HG03064 (cell line): ENCODE measurements at regions not wholly inside any gene's neighbourhood (a gene's known extent, or its start where the extent isn't known, plus 50 kb on each side); places are given as distances from the start of the nearest gene placed in this dataset.
"Not testable (repeated sequence)": the region's sequence is repeated elsewhere in the genome, so short reads cannot be mapped to it uniquely, and the experiment has no call there.

ENCODE experiments used
- ATAC-seq: cut with Tn5 transposase; IDR thresholded peaks from one replicate; pipeline ENCODE4 v1.9.1; 2021; ENCODE audit warnings: low read depth; ENCODE audit not compliant: unreplicated experiment

DNA sequence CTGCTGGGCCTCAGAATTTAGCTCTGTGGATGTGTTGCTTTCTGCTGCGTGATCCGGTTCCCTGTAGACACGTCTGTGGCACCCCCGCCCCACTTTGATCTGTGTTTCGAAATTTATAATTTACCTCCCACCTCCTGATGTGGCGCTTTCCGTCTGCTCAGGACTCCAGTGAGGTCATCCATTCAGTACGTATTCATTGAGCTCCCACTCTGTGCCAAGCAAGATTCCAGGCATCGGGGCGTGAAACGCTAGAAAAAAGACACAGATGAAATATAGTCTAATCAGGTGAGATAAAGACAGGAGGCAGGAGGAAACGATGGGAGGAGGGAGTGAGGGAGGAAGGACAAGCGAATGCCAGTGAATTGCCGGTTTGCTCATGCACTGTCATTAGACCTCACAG lies 431.9 kb upstream of the SULF2 start:
- no peak for ATAC-seq

DNA sequence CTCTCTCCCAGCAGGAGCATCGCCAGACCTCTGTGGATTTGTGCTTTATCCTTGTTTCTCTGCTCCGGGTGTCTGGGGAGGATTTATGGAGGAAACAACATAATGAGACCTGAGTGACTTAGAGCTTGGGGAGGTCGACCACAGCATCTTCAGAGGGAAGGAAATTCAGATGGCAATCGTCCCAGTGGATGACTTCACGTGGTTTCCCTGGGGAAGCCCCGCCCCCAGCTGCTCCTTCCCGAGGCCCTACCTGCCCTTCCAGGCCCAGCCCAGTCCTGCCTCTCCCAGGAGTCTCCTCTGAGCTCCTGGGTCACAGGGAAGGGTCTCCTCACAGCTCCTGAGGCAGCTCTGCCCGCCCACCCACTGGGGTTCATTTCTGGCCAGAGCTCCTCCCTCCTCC lies 430.3 kb upstream of the SULF2 start:
- no peak for ATAC-seq

DNA sequence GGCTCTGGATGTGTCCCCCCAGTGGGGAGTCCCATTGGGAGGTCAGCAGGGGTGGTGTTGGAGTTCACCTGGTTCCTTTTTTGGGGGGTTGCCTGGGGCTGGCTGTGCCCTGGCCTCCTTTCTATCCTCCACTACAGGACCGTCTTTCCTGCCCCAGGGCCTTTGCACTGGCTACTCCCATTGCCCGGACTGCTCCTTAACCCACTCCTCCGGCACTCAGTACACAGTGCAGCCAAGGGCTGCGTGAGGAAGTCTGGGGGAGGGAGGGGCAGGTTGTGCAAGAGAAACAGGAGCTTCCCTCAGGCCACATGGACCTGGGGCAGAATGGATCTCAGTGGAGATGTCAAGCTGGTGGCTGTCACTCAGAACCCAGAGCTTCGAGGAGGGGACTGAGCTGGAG lies 429.3 kb upstream of the SULF2 start:
- ATAC-seq = no peak

DNA sequence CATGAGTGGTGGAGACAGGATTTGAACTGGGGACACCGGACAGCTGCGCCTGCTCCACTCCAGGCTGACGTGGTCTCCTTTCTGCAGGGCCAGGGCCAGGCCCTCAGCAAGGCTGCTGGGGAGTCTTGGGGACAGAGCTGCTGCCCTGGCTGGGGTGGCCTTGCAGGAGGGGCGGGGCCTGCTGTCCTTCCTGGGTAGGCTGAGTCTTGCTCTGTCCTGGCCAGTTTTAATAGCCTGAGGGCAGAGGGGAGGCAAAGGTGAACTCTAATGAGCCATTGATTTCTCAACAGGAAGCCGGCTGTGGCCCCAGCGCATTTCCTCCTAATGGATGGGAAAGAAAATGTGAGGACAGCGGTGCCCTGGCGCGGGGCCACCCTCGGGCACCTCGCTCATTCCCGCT lies 428.4 kb upstream of the SULF2 start:
- not testable (repeated sequence) for ATAC-seq

DNA sequence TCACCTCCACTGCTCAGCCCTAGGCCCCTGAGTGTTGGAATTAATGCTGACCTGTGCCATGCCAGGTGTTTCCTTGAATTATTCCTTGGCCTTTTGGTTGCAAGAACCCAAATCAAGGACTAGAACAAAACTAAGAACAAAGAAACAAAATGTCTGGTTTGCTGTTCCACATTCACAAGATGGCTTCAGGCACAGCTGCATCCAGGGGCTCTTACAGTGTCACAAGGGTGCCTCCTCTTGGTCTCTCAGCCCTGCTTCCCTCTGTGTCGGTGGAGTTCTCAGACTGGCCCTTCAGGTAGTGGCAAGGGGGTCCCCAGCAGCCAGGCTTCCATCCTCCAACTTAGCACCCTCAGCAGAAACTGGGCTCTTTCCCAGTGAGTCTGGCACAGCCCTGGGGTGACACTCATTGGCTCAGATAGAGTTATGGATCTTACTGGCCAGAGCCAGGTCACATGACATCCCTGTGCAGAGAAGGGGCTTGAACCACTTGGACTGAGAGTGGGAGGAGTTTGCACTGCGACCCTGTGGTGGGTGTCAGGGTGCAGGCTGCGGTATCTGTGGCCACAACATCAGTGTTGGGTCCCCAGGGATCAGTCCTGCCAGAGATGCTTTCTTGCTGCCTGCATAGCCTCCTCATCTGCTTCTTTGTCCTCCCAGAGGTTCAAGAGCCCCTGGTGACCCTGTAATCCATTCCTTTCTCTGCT lies 427.7 kb upstream of the SULF2 start:
- no peak for ATAC-seq

DNA sequence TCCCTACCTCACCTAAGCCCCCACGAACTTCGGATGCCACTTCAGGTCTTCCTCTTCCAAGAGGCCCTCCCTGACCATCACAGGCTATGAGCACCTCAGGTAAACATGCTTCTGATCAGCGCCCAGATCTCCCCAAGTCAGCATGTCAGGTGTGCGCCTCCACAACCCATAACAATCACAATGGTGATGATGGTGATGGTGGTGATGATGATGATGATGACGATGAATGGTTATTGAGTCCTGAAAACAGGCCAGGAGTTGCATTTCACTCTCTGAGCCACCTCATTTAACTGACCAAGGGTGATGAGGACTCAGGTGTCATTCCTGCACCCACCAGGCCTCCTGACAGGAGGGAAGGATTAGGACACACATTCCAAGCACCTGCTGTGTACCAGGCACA lies 426.6 kb upstream of the SULF2 start:
- ATAC-seq = no peak

DNA sequence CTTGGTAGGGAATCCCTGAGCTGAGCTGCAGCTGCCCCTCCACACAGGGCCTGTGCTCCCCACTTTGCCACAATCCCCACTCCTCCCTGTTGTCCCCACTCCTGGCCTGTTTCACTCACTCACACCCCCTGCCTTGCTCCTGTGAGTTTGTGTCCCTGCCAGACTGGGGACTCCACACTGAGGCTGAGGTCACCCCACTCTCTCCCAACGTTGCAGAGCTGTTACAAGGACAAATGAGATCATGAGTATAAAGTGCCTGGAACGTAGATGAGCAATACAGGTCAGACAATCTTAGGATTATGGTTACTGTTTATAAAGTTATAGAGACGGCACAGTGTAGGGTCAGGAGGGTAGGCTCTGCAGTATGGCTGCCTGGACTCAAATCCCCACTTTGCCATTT lies 426.0 kb upstream of the SULF2 start:
- no peak for ATAC-seq

DNA sequence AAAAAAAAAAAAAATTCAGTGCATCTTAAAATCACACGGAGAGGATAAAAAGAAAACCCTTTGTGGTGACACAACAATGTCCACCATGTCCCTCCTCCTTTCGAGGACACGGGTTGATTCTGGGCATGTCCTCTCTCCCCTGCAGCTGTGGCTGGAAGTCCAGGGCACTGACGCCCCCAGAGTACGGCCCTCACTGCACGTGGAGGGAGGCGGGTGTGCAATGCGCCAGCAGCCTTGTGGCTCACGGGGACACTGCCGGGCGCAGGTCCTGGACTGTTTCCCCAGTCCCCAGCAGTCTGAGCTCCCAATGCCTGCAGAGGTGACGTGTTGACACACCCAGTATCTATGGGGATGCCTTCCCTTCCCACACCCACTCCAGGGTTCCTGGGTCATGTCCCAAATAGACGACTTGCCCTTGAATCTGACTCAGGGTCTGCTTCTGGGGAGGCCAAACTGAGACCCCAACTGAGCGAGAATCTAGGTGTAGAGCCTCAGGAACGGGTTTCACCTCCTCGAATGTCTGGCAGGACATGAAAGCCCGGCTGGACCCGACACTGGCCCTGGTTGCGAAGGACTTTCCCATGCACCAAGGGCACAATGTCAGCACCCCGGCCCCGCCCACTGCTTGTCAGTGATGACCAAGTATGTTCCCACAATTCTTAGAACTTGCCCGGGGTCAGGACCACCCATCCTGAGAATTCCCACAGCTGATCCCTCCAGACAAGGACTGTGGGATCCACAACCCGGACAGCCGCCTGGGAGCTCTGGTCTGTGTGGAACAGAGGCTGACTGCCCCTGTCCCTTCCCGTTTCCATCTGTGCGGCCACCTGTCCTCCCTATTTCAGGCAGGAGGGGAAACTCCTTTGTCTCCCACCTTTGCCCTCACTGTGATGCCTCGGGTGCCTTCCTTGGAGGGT lies 425.1 kb upstream of the SULF2 start:
- no peak for ATAC-seq

DNA sequence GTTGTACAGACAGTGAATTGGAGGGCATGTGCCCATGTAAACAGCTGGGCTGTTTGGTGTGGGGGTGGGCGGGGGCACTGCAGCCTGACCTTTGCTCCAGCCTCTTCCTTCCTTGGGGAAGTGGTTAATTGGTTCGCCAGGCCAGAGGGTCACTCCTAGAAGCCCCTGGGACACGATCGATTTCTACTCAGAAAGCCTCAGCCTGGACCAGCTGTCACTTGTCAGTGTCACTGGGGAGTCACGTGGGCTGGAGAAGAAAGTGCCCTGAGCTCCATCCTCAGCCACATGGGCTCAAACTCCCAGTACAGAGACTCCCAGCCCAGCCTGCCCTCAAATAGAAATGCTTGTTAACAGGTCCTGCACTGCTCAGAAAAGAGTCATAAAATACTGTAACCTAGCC lies 423.8 kb upstream of the SULF2 start:
- no peak for ATAC-seq

DNA sequence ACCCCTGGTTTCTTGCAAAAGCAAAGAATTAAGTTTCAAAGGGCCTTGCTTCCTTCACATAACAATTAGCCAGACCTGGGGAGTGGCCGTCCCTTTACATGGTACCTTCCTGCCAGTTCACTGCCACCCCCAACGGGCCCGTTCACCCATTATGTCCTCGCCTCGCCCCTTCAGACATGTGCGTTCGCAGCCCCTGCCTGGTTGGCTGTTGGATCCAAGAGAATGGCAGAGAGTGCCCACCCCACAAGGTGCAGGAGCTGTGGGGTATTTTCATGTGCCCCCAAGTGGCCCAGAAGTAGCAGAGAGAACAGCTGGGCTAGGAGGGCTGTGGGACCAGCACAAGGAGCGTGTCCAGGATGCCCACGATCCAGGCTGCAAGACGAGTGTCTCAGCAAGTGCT lies 422.9 kb upstream of the SULF2 start:
- ATAC-seq = no peak

DNA sequence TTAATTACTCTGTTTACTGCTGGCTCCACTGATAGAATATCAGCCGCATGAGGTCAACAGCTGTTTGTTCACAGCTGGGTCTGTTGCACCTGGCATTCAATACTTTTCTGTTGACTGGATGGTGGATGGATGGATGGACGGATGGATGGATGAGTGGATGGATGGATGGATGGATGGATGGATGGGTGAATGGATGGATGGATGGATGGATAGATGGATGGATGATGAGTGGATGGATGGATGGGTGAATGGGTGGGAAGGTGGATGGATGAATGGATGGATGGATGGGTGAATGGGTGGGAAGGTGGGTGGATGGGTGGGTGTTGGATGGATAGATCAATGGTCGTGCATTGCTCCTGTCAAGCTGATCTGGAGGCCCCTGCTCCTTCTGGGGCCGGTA lies 422.2 kb upstream of the SULF2 start:
- no peak for ATAC-seq

DNA sequence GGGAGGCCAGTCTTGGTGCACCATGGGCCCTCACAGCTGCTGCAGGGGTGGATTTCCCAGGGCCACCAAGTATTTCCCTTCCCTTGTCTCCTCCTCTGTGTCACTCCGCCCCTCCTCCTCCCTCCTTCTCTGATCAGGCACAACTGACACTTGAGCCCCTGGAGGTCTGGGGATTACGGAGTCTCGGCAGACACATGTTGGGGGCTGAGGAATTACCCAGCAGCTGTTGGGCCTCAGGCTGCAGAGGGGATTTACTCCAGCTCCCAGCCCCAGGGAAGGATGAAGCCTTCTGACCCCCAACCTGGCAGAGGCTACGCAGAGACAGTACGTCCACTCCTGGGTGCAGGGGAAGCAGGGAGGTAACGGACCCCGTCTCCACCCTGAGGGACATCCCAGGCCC lies 420.5 kb upstream of the SULF2 start:
- ATAC-seq = no peak

DNA sequence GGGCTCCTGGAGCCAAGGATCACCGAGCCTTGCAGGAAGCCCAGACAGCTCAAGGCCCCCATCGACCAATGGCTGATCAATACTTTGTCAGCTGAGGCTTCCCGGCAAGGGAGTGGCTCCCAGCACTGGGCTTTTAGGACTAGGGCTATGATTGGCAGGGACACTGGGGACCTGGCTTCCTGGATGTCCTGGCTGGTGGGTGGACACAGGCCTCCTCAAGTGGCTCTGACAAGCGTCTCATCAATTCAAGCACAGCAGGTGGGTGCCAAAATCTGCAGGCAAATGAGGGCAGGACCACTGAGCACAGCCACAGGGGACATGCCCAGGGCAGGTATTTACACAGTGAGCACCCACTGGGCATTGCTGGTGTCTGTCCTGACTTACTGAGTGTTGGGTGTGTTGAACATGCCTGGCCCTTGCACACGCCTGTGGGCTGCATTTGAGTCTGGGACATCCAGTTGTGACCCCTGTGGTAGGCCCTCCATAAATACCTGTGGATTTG lies 420.1 kb upstream of the SULF2 start:
- ATAC-seq = no peak

DNA sequence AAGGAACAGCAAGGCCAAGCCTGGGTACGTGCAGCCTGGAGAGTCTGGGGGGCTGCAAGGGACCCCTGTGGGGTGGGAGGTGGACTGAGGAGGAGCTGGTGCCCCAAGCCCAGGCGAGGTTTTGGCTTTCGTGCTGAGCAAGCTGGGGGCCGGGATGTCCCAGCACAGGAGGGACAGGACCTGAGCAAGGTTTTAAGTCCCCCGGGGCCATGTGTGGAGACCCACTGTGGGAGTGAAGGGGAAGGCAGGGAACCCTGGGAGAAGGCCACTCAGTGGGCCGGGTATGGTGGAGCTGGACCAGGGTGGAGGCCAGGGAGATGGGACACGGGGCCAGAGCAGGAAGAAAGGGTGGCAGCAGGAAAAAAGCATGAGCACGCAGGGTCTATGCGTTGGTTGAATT lies 419.2 kb upstream of the SULF2 start:
- ATAC-seq = no peak

DNA sequence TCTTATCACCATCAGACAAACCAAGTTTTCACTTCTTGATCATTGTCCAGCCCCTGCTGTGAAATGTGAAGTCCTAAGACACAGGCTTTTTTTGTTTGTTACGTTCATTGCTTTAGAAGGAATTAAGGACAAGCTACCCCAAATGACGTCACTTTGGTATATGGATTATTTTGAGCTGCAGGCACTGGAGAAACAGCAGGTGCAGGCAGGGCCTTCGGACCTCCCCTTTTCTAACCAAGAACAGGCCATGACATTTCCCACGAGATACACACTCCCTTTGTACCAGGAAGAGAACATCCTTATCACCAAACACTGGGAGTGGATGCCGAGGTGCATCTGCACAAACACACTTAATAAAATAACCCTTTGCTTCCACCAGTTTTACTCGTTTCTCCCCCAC lies 418.0 kb upstream of the SULF2 start:
- ATAC-seq = no peak

DNA sequence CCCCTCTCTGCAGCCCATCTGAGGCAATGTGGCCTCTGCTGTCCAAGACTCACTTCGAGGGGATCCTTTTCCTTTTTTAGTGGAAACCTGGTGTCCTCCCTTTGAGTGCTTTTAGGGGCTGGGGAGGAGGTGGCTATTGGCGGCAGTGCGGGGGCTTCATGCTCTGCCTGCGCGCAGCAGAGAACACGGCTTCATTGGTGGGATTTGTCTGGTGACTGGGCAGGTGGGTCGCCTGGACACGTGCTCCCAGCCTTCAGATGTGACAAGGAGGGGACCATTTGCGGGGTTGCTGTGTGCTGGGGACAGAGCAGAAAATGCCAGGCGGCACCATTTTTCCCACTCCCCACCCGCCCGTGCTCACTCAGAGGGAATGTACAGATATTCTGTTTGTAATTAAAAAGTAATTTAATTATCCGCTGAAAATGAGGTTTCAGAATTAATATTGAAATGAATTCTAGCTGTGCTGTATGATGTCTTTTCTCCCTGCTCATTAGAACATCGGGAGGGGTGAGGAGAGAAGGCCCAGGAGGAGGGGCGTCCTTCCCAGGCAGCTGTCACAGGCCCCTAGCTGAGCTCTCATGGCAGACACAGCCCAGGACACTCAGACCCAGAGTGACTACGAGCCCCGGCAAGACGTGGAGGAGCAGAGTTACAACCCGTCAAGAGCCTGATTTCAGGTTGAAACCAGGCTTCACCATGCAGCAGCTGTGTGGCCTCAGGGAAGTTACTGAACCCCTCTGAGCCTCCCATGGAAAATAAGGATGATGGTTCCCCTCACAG lies 417.2 kb upstream of the SULF2 start:
- no peak for ATAC-seq

DNA sequence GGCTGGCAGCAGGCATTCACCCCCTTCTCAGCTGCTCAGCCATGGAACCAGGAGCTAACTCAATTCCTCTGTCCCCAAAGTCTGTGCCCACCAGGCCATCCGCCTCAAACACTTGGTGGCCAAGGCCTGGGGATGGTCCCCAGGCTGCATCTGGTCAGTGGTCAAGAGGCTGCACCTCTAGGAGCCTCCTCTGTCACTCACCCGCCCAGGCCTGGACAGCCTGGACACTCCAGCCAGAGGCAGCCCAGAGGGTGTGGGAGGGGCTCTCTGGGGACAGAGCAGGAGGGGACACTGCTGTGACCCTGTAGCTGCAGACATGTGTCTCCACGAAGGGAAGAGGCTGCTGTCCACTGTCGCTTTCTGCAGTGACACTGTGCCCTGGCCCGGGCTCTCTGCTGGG lies 416.6 kb upstream of the SULF2 start:
- ATAC-seq = no peak

DNA sequence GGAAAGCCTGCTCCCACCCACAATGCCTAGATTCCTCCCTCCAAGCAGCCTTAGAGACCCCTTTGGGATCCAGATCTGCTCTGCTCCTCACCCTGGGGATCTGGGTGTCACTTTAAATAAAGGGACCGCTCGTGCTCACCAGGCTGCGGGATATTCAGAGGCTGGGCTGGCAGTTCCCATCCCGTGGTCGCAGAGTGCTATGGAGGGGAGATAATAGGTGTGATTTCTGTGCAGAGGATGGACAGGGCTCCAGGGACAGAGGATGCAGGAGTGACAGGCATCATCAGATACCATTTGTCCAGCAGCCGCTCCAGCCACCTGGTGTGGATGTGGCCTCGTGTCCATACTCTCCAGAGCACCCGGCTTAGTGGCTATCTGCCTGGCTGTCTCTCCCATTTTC lies 415.9 kb upstream of the SULF2 start:
- no peak for ATAC-seq

DNA sequence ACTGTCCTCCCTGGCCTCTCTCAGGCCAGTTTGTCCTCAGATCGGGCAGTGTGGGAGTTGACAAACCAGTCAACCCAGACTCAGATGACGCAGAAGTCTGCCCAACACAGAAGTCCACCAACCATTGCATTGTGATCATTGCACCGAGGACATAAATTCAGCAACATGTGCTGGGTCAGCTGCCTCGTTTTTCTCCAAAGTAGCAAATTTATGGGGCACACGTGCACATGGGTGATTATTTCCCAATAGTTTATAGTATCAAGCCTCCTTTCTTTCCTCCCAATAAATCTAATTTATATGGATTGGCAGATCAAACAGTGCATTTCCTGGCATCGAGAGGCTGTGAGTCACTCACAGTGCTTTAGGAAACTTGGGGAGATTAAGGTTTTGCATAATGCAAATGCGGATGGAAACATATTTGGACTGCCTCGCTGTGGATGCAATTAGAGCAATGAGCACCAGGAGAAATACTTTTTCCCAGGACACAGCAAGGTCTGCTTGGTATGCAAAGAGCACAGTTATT lies 413.7 kb upstream of the SULF2 start:
- no peak for ATAC-seq

DNA sequence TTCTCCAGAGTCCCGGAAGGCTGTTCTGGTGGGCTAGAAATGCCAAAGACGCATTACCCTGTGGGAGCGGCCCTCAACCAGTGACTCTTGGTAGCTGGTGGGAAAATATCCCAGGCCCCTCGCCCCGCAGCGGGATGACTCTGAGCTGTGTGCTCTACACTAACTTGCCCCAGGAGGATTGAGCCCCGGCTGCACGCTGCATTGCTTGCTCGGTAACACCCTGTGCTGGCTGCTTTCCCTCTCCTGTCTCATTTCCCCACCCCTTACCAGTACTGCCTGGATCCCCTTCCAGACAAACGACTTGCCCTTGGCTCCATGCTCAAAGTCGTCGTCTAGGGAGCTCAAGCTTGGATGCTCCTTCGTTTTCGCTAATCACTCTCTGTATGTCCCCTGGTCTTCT lies 411.8 kb upstream of the SULF2 start:
- no peak for ATAC-seq

DNA sequence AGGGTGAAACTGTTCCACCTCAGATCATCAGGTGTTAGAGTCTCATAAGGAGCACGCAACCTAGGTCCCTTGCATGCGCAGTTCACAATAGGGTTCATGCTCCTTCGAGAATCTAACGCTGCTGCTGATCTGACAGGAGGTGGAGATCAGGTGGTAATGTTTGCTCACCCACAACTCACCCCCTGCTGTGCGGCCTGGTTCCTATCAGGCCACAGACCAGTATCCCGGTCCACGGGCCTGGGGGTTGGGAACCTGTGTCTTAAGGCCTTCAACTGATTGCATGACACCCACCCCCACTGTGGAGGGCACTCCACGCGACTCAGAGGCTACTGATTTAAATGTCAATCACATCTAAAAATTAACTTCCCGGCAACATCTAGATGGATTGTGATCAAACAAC lies 411.2 kb upstream of the SULF2 start:
- no peak for ATAC-seq
